H1 (cell line): ENCODE measurements at regions not wholly inside any gene's neighbourhood (a gene's known extent, or its start where the extent isn't known, plus 50 kb on each side); places are given as distances from the start of the nearest gene placed in this dataset.

Source experiments
- CTCF ChIA-PET: fragments of 300-600 bp; sonication (Branson Sonifier 250); formaldehyde crosslinking; loops from one replicate; lab custom pipeline; 2021; ENCODE audit not compliant: partially characterized antibody; lab: Charles Lee
- POLR2A ChIA-PET: fragments of 300-600 bp; sonication (Branson Sonifier 250); formaldehyde crosslinking; loops from one replicate; lab custom pipeline; 2021; ENCODE audit warnings: inconsistent platforms; ENCODE audit not compliant: partially characterized antibody; lab: Charles Lee
- DNase-seq, 2 experiments: peaks; one replicate each; pipeline versions ENCODE4 v3.0.0 to v3.0.0-alpha.2; 2010 to 2022; ENCODE audit warnings: low spot score in 2 of 2, low read depth in 1 of 2, mixed read lengths in 1 of 2
- FAIRE-seq: peaks from 2 replicates; lab custom pipeline; 2011; peaks lifted over from hg19 to GRCh38; lab: Jason Lieb, UNC
- H2AFZ ChIP-seq: 2 replicates; pipeline ENCODE4 v1.8.1; 2012; ENCODE audit warnings: low read length, inconsistent platforms
- H2AK5ac ChIP-seq: 2 replicates; pipeline ENCODE4 v1.6.1; 2013; ENCODE audit warnings: low read depth, low read length
- H2BK120ac ChIP-seq: replicated peaks from 2 replicates; pipeline ENCODE3; 2013; ENCODE audit warnings: low read depth, low read length, inconsistent platforms
- H2BK12ac ChIP-seq: 2 replicates; pipeline ENCODE4 v1.6.1; 2013; ENCODE audit warnings: low read depth, low read length
- H2BK15ac ChIP-seq: 2 replicates; pipeline ENCODE4 v1.6.1; 2013; ENCODE audit warnings: low read length
- H2BK20ac ChIP-seq: 2 replicates; pipeline ENCODE4 v1.6.1; 2013; ENCODE audit warnings: low read length
- H2BK5ac ChIP-seq: 2 replicates; pipeline ENCODE4 v1.6.1; 2013; ENCODE audit warnings: low read depth, low read length
- H3K14ac ChIP-seq: 2 replicates; pipeline ENCODE4 v1.6.1; 2013; ENCODE audit warnings: inconsistent platforms; ENCODE audit not compliant: insufficient read length
- H3K18ac ChIP-seq: 2 replicates; pipeline ENCODE4 v1.6.1; 2013; ENCODE audit warnings: low read length; ENCODE audit errors: extremely low read depth
- H3K23ac ChIP-seq: 2 replicates; pipeline ENCODE4 v1.6.1; 2013; ENCODE audit warnings: inconsistent platforms; ENCODE audit not compliant: insufficient read length
- H3K23me2 ChIP-seq: 2 replicates; pipeline ENCODE4 v1.6.1; 2013; ENCODE audit warnings: low read depth, low read length
- H3K27ac ChIP-seq: 2 replicates; pipeline ENCODE4 v1.6.1; 2011; ENCODE audit warnings: low read depth, low read length, inconsistent platforms
- H3K27me3 ChIP-seq, 4 experiments: replicated peaks in 1 of 4; 1 replicate in 1 of 4; 2 replicates in 3 of 4; pipeline versions ENCODE4 v1.6.1 to v1.8.1; 2011 to 2013; ENCODE audit warnings: low read length in 3 of 4, mild to moderate bottlenecking in 3 of 4, inconsistent platforms in 2 of 4, mixed read lengths in 2 of 4, moderate library complexity in 1 of 4; ENCODE audit not compliant: control insufficient read depth in 3 of 4, insufficient read depth in 3 of 4; ENCODE audit errors: extremely low read depth in 1 of 4
- H3K36me3 ChIP-seq, 4 experiments: 2 replicates each; pipeline versions ENCODE4 v1.6.1 to v1.8.1; 2011 to 2013; ENCODE audit warnings: mild to moderate bottlenecking in 4 of 4, low read length in 3 of 4, moderate library complexity in 2 of 4, control low read depth in 1 of 4, inconsistent platforms in 1 of 4; ENCODE audit not compliant: insufficient read depth in 4 of 4, control insufficient read depth in 2 of 4
- H3K4ac ChIP-seq: replicated peaks from 2 replicates; pipeline ENCODE3; 2013; ENCODE audit warnings: low read length, low read depth, mixed read lengths, inconsistent platforms; ENCODE audit not compliant: insufficient read length
- H3K4me1 ChIP-seq, 4 experiments: replicated peaks in 1 of 4; 1 replicate in 1 of 4; 2 replicates in 3 of 4; pipeline versions ENCODE4 v1.6.1 to v1.8.1; 2011 to 2013; ENCODE audit warnings: low read length in 3 of 4, inconsistent platforms in 2 of 4, mixed read lengths in 1 of 4; ENCODE audit not compliant: insufficient read depth in 4 of 4, control insufficient read depth in 3 of 4
- H3K4me2 ChIP-seq, 2 experiments: 2 replicates each; pipeline versions ENCODE4 v1.6.1 to v1.8.1; 2011 to 2013; ENCODE audit warnings: low read depth in 2 of 2, low read length in 2 of 2, control low read depth in 1 of 2, inconsistent platforms in 1 of 2, mild to moderate bottlenecking in 1 of 2; ENCODE audit not compliant: insufficient read depth in 1 of 2
- H3K4me3 ChIP-seq, 4 experiments: fragments of 200-600, 300-600 bp in 1 of 4; sonication (generic), shearing (Covaris generic), sonication (Bioruptor Twin) in 1 of 4; 2 replicates each; pipeline versions ENCODE4 v1.5.1 to v1.8.1; 2011 to 2016; ENCODE audit warnings: low read length in 4 of 4, low read depth in 3 of 4, control low read depth in 2 of 4, inconsistent platforms in 2 of 4, mild to moderate bottlenecking in 2 of 4, mixed read lengths in 1 of 4, moderate library complexity in 1 of 4; ENCODE audit not compliant: insufficient read depth in 2 of 4; ENCODE audit errors: extremely low read depth in 1 of 4
- H3K56ac ChIP-seq: replicated peaks from 2 replicates; pipeline ENCODE3; 2013; ENCODE audit warnings: low read depth, mild to moderate bottlenecking, mixed read lengths, low read length, inconsistent platforms; ENCODE audit not compliant: insufficient read length
- H3K79me1 ChIP-seq: 2 replicates; pipeline ENCODE4 v1.6.1; 2013; ENCODE audit warnings: low read depth, low read length, control low read depth
- H3K79me2 ChIP-seq, 2 experiments: 2 replicates each; pipeline versions ENCODE4 v1.6.1 to v1.8.1; 2012 to 2013; ENCODE audit warnings: low read length in 2 of 2, mild to moderate bottlenecking in 2 of 2, inconsistent platforms in 1 of 2; ENCODE audit not compliant: insufficient read depth in 2 of 2, control insufficient read depth in 1 of 2
- H3K9ac ChIP-seq, 4 experiments: replicated peaks in 1 of 4; 1 replicate in 1 of 4; 2 replicates in 3 of 4; pipeline versions ENCODE4 v1.6.1 to v1.8.1; 2011 to 2013; ENCODE audit warnings: low read depth in 3 of 4, low read length in 3 of 4, control low read depth in 2 of 4, mild to moderate bottlenecking in 2 of 4, moderate library complexity in 2 of 4, inconsistent platforms in 1 of 4; ENCODE audit errors: extremely low read depth in 1 of 4
- H3K9me3 ChIP-seq, 2 experiments: 2 replicates each; pipeline versions ENCODE4 v1.6.1 to v1.8.1; 2012 to 2013; ENCODE audit warnings: mild to moderate bottlenecking in 2 of 2, moderate library complexity in 2 of 2, control low read depth in 1 of 2, inconsistent platforms in 1 of 2, low read depth in 1 of 2, low read length in 1 of 2, mixed read lengths in 1 of 2; ENCODE audit not compliant: insufficient read depth in 2 of 2
- H4K20me1 ChIP-seq, 2 experiments: replicated peaks in 1 of 2; 2 replicates each; pipeline versions ENCODE3 to v1.8.1; 2011 to 2013; ENCODE audit warnings: inconsistent platforms in 2 of 2, low read length in 2 of 2, mild to moderate bottlenecking in 1 of 2; ENCODE audit not compliant: insufficient read depth in 2 of 2, control insufficient read depth in 1 of 2
- H4K5ac ChIP-seq: 2 replicates; pipeline ENCODE4 v1.6.1; 2013; ENCODE audit warnings: low read length, low read depth, mixed read lengths, inconsistent platforms; ENCODE audit not compliant: insufficient read length
- H4K8ac ChIP-seq: 2 replicates; pipeline ENCODE4 v1.8.0; 2013; ENCODE audit warnings: mild to moderate bottlenecking, moderate library complexity, low read length, inconsistent platforms; ENCODE audit not compliant: insufficient read depth; ENCODE audit errors: extremely low read depth
- H4K91ac ChIP-seq: replicated peaks from 2 replicates; pipeline ENCODE3; 2013; ENCODE audit warnings: low read length, mixed read lengths, inconsistent platforms; ENCODE audit not compliant: insufficient read length
- BCL11A ChIP-seq, 2 experiments: IDR thresholded peaks; one replicate each; pipeline ENCODE4 v1.6.1; 2011; ENCODE audit warnings: low read depth in 2 of 2, low read length in 2 of 2, mild to moderate bottlenecking in 2 of 2
- CBX5 ChIP-seq: fragments of 300-800, 300-1000 bp; sonication (generic); IDR thresholded peaks from 2 replicates; pipeline ENCODE4 v1.7.1; 2016; ENCODE audit warnings: antibody characterized with exemption, low read length, low read depth
- CHD2 ChIP-seq: IDR thresholded peaks from 2 replicates; pipeline ENCODE4 v1.6.1; 2012; ENCODE audit warnings: low read length, improper control_type of control experiment
- EZH2 ChIP-seq: fragments of 200-600 bp; sonication (generic); IDR thresholded peaks from 2 replicates; pipeline ENCODE4 v1.7.1; 2012; ENCODE audit warnings: low read depth, mild to moderate bottlenecking, moderate library complexity, low read length, inconsistent platforms; ENCODE audit not compliant: severe bottlenecking
- HDAC6 ChIP-seq: IDR thresholded peaks from one replicate; pipeline ENCODE4 v1.7.1; 2012; ENCODE audit warnings: low read depth, mild to moderate bottlenecking, inconsistent platforms, low read length, moderate library complexity
- RXRA ChIP-seq: IDR thresholded peaks from 2 replicates; pipeline ENCODE4 v1.6.1; 2011; ENCODE audit warnings: low read depth, mild to moderate bottlenecking, low read length, moderate library complexity; ENCODE audit not compliant: insufficient read depth
- SP1 ChIP-seq: IDR thresholded peaks from 2 replicates; pipeline ENCODE4 v1.6.1; 2011; ENCODE audit warnings: low read depth, low read length
- TEAD4 ChIP-seq: IDR thresholded peaks from 2 replicates; pipeline ENCODE4 v1.6.1; 2012; ENCODE audit warnings: low read depth, low read length, inconsistent platforms, mixed read lengths
- USF2 ChIP-seq: IDR thresholded peaks from 2 replicates; pipeline ENCODE4 v1.6.1; 2011; ENCODE audit warnings: low read length, improper control_type of control experiment
- ZNF274 ChIP-seq: IDR thresholded peaks from 2 replicates; pipeline ENCODE4 v1.7.0; 2012; ENCODE audit warnings: low read length, borderline replicate concordance; ENCODE audit errors: extremely low read depth
- WGBS, 2 experiments: shearing (Covaris generic) in 1 of 2; methylation state at CpG; one replicate each; pipeline versions ENCODE4 v1.1.6 to v1.1.7; 2013 to 2015; ENCODE audit warnings: low lambda C conversion rate in 2 of 2, mixed read lengths in 2 of 2, inconsistent platforms in 1 of 2, low coverage in 1 of 2, missing lambda C conversion rate in 1 of 2; ENCODE audit not compliant: insufficient replicate concordance in 2 of 2, insufficient coverage in 1 of 2, insufficient read length in 1 of 2; ENCODE audit errors: extremely low coverage in 1 of 2, missing lambda C conversion rate in 1 of 2; 5-methylcytosine and 5-hydroxymethylcytosine counted together
- TF ChIP-seq, protein P1 (sequence below): IDR thresholded peaks from 2 replicates; pipeline ENCODE4 v1.6.1; 2012; ENCODE audit warnings: inconsistent platforms

DNA sequence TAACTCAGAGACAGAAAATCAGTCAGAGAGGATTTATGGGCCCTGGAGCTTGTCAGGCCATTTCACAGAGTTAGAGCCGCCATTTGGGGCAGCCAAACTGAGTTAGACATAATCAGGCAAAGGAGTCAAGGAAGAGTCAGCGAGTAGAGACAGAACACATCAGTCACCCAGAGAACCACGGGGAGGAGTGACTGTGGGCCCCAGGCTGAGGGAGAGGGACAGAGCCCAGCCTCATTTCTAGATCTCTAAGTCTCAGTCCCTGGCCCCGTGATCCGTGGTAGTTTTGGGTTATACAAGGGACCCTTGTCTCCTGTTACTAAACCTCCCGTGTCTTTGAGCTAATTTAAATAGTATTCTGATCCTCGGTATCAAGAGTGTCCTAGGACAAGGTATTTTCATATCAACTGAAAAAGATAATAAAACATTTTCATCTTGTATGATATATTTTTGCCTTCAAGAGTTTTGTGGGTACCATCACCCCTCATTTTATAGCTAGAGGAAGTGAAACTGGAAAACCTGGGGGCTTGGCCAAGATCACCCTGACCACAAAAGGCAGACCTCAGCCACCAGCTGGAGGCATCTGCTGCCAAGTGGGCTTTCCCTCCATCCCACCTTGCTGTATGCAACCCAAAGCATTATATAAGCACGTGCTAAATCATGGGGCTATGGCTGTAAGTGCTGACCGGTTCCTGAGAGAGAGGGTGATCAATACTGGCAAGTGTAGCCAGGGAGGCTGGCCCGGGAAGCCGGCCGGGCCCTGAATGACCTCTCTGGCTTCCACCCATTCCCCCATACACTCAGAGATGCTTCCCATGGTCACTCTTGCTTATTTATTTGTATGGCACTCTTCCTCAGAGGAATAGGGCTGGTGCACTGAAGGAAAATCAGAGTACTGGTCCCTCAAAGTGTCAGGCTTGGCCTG lies 204.1 kb downstream of the BCOR start:
- H3K4me2 ChIP-seq, result no peak overlapping the region
- no peaks in the 10 kb centered on the region for H3K79me1 ChIP-seq
- H4K8ac ChIP-seq, result no peak overlapping the region
- no peak overlapping the region for H3K27ac ChIP-seq
- H3K9me3 ChIP-seq, result no peaks in the 10 kb centered on the region
- peaks cover 5 to 14% (median 8%) of the 10 kb centered on the region in 4 experiments for H3K4me1 ChIP-seq
- no peak overlapping the region for H3K23ac ChIP-seq
- H3K79me2 ChIP-seq, result no peaks in the 10 kb centered on the region
- H3K18ac ChIP-seq, result no peak overlapping the region
- no peak overlapping the region for H2BK12ac ChIP-seq
- FAIRE-seq, result no peak
- no peaks in the 10 kb centered on the region for H4K20me1 ChIP-seq
- DNase-seq, result no peak
- POLR2A ChIA-PET, result no interaction called here
- H2BK20ac ChIP-seq, result no peak overlapping the region; the same call in 1 of the 2 replicates
- H3K4ac ChIP-seq, result no peak overlapping the region
- no peak overlapping the region for H3K4me3 ChIP-seq
- H3K56ac ChIP-seq, result no peak overlapping the region
- no peaks in the 10 kb centered on the region for H3K36me3 ChIP-seq
- no peaks in the 10 kb centered on the region for H3K27me3 ChIP-seq
- 86% methylated on average over 9 of the region's 12 CpGs; no CpG with 5 or more reads in 1 of the 2 experiments for WGBS, 2 experiments
- CTCF ChIA-PET, result interaction anchor here (0.6 to 1.1 kb wide), 2 partner anchors 170 to 354 kb away, joined by 3 read pairs; no protein-coding TSS in a partner anchor
- H2BK15ac ChIP-seq, result no peak overlapping the region
- no peak overlapping the region for H3K9ac ChIP-seq
- no peak overlapping the region for H2AFZ ChIP-seq
- H4K91ac ChIP-seq, result no peak overlapping the region
- no peak overlapping the region for H2BK120ac ChIP-seq
- H3K23me2 ChIP-seq, result no peaks in the 10 kb centered on the region
- H2BK5ac ChIP-seq, result no peak overlapping the region
- H2AK5ac ChIP-seq, result no peak overlapping the region
- H4K5ac ChIP-seq, result no peak overlapping the region
- H3K14ac ChIP-seq, result no peak overlapping the region
- TF ChIP-seq SP1, result no peak
- TF ChIP-seq CHD2, result no peak
- TF ChIP-seq CBX5, result no peak
- TF ChIP-seq TEAD4, result no peak
- TF ChIP-seq, protein P1, sequence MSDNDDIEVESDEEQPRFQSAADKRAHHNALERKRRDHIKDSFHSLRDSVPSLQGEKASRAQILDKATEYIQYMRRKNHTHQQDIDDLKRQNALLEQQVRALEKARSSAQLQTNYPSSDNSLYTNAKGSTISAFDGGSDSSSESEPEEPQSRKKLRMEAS, result no peak
- no peak for TF ChIP-seq USF2
- no peak for TF ChIP-seq EZH2
- no peak for TF ChIP-seq RXRA
- TF ChIP-seq BCL11A (IDR thresholded peaks at IDR 0.05; ENCODE audit: low read depth in 2 of 2, low read length in 2 of 2), result no peak
- no peak for TF ChIP-seq ZNF274
- TF ChIP-seq HDAC6, result no peak
